Body of pancreas (tissue), 4 donors: ENCODE measurements at regions not wholly inside any gene's neighbourhood (a gene's known extent, or its start where the extent isn't known, plus 50 kb on each side); places are given as distances from the start of the nearest gene placed in this dataset.

ENCODE experiments used
- POLR2A ChIP-seq, 3 donors: fragments of 450-650 bp; IDR thresholded peaks; one replicate each; pipeline ENCODE4 v1.6.1; 2016; ENCODE audit warnings: antibody characterized with exemption in 3 of 3, mild to moderate bottlenecking in 2 of 3
- TF ChIP-seq, protein P1 (sequence below), 7 experiments: fragments of 450-650 bp in 4 of 7; fragments of 200-600 bp in 3 of 7; sonication (generic) in 3 of 7; IDR thresholded peaks; one replicate each; pipeline ENCODE4 v1.5.1; 2016 to 2019; ENCODE audit warnings: antibody characterized with exemption in 7 of 7

DNA sequence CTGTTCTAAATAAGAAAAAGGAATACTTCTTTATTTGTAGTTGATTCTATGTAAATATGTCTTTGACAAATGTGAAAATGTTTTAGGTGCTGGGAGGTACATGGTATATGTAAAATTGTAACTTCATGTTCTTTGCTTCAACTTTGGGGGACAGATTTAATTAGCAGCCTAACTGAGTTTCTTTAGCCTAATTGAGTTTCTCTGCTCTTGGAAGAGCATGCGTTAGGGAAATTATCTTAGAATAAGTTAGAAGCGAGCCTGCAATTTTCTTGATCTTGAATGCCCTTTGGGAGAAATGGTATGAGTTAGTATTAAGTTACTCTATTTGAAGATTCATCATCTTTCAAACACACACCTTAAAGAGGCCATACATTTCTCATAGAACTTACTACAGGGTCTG, 194.3 kb downstream of the AEBP2 start:
- TF ChIP-seq, protein P1, sequence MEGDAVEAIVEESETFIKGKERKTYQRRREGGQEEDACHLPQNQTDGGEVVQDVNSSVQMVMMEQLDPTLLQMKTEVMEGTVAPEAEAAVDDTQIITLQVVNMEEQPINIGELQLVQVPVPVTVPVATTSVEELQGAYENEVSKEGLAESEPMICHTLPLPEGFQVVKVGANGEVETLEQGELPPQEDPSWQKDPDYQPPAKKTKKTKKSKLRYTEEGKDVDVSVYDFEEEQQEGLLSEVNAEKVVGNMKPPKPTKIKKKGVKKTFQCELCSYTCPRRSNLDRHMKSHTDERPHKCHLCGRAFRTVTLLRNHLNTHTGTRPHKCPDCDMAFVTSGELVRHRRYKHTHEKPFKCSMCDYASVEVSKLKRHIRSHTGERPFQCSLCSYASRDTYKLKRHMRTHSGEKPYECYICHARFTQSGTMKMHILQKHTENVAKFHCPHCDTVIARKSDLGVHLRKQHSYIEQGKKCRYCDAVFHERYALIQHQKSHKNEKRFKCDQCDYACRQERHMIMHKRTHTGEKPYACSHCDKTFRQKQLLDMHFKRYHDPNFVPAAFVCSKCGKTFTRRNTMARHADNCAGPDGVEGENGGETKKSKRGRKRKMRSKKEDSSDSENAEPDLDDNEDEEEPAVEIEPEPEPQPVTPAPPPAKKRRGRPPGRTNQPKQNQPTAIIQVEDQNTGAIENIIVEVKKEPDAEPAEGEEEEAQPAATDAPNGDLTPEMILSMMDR (IDR thresholded peaks at IDR 0.05), result no peak
- TF ChIP-seq POLR2A (IDR thresholded peaks at IDR 0.05), result no peak
